ENCODE measurements at regions not wholly inside any gene's neighbourhood (a gene's known extent, or its start where the extent isn't known, plus 50 kb on each side); places are given as distances from the start of the nearest gene placed in this dataset.
"Not testable (repeated sequence)": the region's sequence is repeated elsewhere in the genome, so short reads cannot be mapped to it uniquely, and the experiment has no call there.

DNA sequence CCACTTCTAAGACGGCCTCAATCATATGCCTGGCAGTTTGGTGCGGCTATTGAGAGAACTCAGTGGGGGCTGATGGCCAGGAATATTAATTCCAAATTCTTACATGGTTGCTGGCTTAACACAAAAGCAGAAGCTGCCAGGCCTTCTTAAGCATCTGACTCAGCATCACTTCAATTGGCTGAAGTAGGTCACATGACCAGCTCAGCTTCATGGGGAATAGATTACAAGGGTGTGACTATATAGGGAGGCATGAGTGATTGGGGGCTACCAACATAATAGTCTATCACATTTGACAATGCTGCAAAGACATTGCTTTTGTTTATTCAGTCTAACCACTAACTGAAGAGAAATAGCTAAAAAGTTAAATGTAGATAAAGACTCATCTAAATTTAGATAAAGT is 101.6 kb upstream of the ANKRD28 start:
- no peak for DNase-seq (ENCODE audit: low spot score)
- in situ Hi-C loops (cut with MboI; ENCODE audit: low pct_unique_long_range_greater_than_20kb, low sequenced_read_pairs, unreplicated experiment), result no loop called here
- TF ChIP-seq, protein P1, sequence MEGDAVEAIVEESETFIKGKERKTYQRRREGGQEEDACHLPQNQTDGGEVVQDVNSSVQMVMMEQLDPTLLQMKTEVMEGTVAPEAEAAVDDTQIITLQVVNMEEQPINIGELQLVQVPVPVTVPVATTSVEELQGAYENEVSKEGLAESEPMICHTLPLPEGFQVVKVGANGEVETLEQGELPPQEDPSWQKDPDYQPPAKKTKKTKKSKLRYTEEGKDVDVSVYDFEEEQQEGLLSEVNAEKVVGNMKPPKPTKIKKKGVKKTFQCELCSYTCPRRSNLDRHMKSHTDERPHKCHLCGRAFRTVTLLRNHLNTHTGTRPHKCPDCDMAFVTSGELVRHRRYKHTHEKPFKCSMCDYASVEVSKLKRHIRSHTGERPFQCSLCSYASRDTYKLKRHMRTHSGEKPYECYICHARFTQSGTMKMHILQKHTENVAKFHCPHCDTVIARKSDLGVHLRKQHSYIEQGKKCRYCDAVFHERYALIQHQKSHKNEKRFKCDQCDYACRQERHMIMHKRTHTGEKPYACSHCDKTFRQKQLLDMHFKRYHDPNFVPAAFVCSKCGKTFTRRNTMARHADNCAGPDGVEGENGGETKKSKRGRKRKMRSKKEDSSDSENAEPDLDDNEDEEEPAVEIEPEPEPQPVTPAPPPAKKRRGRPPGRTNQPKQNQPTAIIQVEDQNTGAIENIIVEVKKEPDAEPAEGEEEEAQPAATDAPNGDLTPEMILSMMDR (IDR thresholded peaks at IDR 0.05; ENCODE audit: extremely low read depth, insufficient read depth, missing control alignments), result no peak

DNA sequence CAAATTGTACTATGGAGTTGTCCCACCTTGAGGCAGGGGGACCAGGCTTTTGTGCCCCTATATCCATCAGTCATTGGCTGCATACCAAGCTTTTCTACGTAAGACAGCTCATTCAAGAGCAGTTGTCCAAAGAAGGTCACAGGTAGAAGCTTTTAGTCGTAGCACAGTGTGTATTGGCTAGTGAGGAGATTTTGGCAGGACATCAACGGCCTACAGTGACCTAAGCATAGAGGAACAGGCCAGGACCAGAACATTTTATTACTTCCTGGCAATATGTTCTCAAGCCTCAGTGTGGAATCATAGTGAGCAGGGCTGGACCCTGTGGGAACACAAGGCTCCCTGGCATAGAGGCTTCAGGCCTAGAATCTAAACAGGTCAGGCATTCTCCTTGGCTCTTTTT is 105.4 kb upstream of the ANKRD28 start:
- in situ Hi-C loops (cut with MboI; ENCODE audit: low pct_unique_long_range_greater_than_20kb, low sequenced_read_pairs, unreplicated experiment), result no loop called here
- DNase-seq (ENCODE audit: low spot score), result no peak
- TF ChIP-seq, protein P1 (IDR thresholded peaks at IDR 0.05; ENCODE audit: extremely low read depth, insufficient read depth, missing control alignments), result no peak

DNA sequence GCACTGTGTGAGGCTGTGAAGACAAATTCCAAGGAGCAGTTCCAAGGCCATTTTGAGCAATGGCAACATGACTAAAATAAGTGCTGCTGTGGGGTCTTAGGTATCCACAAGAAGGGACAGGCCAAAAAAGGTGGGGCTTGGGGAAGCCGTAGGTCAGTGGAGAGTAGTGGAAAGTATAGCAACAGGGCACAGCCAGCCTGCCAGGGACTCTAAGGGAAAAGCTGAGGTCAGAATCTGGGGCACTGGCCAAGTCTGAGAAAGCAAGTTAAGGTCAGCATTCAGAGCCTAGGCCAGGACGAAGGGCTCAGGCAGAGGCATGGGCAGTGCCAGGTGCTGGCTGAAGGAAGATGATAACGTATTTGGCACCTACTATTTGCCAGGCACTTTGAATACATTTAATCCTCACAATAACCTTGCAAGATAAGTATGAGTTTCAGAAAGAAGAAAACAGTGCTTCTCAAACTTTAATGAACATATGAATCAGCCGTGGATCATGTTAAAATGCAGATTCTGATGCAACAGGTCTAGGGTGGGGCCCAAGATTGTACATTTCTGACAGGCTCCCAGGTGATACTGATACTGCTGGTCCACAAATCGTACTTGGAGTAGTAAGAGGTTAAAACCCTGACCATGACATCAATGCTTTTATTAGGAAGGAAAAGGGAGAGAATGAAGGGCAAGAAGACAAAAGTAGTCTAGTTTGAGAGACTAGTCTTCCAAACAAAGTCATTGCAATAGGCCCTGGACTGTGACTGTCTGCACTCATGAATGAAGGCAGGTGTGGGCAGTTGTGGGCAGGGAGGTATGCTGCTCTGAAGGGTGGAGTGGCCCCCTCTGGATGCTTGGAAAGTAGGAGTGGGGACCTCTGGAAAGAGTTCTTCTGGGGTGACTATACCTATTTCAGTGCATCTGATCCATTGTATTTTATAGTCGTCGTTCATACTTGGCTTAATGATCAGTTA is 106.3 kb upstream of the ANKRD28 start:
- TF ChIP-seq, protein P1 (IDR thresholded peaks at IDR 0.05; ENCODE audit: extremely low read depth, insufficient read depth, missing control alignments), result no peak
- no peak for DNase-seq (ENCODE audit: low spot score)
- in situ Hi-C loops (cut with MboI; ENCODE audit: low pct_unique_long_range_greater_than_20kb, low sequenced_read_pairs, unreplicated experiment), result no loop called here

DNA sequence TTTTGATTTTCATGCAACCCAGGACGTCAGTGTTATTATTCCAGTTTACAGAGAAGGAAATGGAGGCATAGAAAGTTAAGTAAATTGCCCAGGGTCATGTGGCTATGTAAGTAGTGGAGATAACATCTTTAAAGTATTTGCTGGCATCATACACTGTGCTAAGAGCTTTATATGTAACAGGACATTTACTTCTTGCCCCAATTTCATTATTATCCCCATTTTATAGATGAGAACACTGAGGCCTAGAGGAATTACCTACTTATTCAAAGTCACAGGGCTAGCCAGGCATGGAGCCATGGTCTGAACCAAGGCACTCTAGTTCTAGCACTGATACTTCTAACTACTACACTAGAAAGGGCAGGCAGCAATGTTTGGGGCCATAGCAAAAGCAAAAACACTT is 107.3 kb upstream of the ANKRD28 start:
- DNase-seq (ENCODE audit: low spot score), result no peak
- TF ChIP-seq, protein P1 (IDR thresholded peaks at IDR 0.05; ENCODE audit: extremely low read depth, insufficient read depth, missing control alignments), result no peak
- in situ Hi-C loops (cut with MboI; ENCODE audit: low pct_unique_long_range_greater_than_20kb, low sequenced_read_pairs, unreplicated experiment), result no loop called here

DNA sequence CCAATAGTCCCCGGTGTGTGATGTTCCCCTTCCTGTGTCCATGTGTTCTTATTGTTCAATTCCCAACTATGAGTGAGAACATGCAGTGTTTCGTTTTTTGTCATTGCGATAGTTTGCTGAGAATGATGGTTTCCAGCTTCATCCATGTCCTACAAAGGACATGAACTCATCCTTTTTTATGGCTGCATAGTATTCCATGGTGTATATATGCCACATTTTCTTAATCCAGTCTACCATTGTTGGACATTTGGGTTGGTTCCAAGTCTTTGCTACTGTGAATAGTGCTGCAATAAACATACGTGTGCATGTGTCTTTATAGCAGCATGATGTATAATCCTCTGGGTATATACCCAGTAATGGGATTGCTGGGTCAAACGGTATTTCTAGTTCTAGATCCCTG is 109.6 kb upstream of the ANKRD28 start:
- DNase-seq (ENCODE audit: low spot score); in situ Hi-C loops (cut with MboI; ENCODE audit: low pct_unique_long_range_greater_than_20kb, low sequenced_read_pairs, unreplicated experiment): not testable (repeated sequence)

DNA sequence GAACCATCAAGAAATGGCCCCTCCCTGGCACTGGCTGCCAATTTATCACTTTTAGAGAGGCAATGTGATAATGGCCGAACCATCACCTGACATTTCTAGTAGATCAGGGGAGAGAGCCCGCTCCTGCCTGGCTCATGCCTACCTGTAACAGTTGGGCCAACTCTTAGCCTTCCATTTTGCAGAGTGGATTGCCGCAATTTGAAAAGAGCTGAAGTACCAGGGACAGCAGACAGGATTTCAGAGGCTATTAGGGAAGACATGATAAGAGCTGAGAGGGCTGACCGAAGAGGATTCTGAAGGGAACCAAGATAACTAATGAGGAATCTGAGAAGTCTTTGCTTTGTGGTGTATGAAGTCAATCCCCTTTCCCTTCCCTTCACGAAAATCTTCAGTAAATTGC is 121.2 kb upstream of the ANKRD28 start:
- TF ChIP-seq, protein P1 (IDR thresholded peaks at IDR 0.05; ENCODE audit: extremely low read depth, insufficient read depth, missing control alignments), result no peak
- DNase-seq (ENCODE audit: low spot score), result no peak

DNA sequence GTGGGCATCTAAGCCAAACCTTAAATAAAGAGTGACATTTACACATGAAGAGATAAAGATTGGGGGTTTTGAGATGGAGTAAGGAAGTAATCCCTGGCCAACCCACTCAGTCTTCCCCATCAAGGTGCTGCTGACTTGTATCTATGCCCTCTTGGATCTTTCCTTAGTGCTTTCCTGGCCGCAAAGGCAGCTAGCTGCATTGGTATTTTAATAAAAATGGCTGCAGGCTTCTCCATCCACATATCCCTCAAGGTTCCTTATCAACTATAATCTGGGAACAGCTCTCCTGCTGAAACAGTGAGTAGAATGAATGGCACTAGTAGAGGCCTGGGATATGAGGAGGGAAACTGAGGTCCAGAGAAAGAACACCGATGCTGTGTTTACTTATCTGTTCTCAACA is 122.2 kb upstream of the ANKRD28 start:
- in situ Hi-C loops (cut with MboI; ENCODE audit: low pct_unique_long_range_greater_than_20kb, low sequenced_read_pairs, unreplicated experiment), result no loop called here
- TF ChIP-seq, protein P1 (IDR thresholded peaks at IDR 0.05; ENCODE audit: extremely low read depth, insufficient read depth, missing control alignments), result no peak
- no peak for DNase-seq (ENCODE audit: low spot score)

More for the DNA sequence above, 121.2 kb upstream of the ANKRD28 start:
- in situ Hi-C loops (cut with MboI; ENCODE audit: low pct_unique_long_range_greater_than_20kb, low sequenced_read_pairs, unreplicated experiment), result no loop called here
